ENCODE measurements at regions not wholly inside any gene's neighbourhood (a gene's known extent, or its start where the extent isn't known, plus 50 kb on each side); places are given as distances from the start of the nearest gene placed in this dataset.
A peak's percentile ranks its signal among the peaks of the same experiment; 100 is the strongest.

DNA sequence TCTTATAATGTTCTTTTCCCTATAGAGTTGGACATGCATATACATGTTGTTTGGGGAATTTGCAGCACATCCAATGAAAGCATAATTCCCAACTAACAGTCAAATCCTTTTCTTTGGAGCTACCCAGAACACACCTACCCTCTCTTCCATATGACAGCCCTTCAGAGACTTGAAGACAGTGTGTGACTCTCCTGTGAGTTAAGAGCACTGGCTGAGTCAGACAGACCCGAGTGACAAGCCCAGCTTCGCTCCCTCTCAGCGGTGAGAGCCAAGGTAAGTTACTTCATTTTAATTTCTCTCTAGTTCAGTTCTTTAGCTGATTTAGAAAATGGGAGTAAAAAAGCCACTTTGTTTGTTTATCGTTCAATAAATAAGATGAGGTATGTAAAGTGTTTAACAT lies 86.3 kb downstream of the RTL9 start:
- TF ChIP-seq, protein P1, sequence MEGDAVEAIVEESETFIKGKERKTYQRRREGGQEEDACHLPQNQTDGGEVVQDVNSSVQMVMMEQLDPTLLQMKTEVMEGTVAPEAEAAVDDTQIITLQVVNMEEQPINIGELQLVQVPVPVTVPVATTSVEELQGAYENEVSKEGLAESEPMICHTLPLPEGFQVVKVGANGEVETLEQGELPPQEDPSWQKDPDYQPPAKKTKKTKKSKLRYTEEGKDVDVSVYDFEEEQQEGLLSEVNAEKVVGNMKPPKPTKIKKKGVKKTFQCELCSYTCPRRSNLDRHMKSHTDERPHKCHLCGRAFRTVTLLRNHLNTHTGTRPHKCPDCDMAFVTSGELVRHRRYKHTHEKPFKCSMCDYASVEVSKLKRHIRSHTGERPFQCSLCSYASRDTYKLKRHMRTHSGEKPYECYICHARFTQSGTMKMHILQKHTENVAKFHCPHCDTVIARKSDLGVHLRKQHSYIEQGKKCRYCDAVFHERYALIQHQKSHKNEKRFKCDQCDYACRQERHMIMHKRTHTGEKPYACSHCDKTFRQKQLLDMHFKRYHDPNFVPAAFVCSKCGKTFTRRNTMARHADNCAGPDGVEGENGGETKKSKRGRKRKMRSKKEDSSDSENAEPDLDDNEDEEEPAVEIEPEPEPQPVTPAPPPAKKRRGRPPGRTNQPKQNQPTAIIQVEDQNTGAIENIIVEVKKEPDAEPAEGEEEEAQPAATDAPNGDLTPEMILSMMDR (conservative IDR thresholded peaks at IDR 0.05; ENCODE audit: low read depth, low read length) = no peak
- H3K4me3 ChIP-seq (ENCODE audit: low read length) = no peak overlapping the region
- DNase-seq (ENCODE audit: low read depth) = no peak

DNA sequence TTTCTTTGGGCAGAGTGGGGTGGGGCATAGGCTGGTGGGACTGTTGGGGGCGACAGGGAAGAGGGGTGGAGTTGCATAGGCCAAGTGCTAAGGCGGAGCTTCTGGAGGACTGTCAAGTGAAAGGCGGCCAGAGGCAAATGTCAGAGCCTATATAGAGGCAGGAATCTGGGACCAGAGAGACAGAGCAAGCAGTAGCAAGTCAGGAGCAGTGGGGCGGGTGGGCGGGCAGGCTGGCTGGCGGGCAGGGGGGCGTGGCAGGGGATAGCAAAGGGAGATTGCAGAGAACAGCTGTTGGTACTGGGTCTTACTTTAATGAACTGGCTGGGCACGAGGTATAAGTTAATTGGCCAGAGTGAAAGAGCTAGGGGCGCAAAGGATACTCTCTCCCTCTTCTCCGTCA lies 89.8 kb downstream of the RTL9 start:
- no peak overlapping the region for H3K4me3 ChIP-seq (ENCODE audit: low read length)
- no peak for DNase-seq (ENCODE audit: low read depth)
- TF ChIP-seq, protein P1 (conservative IDR thresholded peaks at IDR 0.05; ENCODE audit: low read depth, low read length) = no peak

DNA sequence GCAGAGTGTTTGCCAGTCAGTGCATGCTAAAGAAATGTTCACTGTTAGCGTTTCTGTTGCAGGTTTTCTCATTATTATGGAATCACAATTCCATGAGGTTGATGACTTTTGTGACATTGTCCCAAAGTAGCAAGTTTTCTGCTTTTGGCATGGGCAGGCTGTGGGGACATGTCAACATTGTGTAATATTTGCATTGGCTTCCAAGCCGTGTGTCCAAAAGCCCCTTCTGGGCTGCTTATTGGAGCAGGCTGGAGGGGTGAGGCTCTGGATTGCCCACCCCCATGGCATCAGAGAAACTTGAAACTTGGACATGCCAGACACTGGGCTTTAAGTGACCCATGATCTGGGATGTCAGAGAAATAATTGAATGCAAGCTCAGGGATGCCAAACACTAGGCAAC lies 90.7 kb downstream of the RTL9 start:
- no peak overlapping the region for H3K4me3 ChIP-seq (ENCODE audit: low read length)
- no peak for DNase-seq (ENCODE audit: low read depth)
- TF ChIP-seq, protein P1 (conservative IDR thresholded peaks at IDR 0.05; ENCODE audit: low read depth, low read length) = no peak

DNA sequence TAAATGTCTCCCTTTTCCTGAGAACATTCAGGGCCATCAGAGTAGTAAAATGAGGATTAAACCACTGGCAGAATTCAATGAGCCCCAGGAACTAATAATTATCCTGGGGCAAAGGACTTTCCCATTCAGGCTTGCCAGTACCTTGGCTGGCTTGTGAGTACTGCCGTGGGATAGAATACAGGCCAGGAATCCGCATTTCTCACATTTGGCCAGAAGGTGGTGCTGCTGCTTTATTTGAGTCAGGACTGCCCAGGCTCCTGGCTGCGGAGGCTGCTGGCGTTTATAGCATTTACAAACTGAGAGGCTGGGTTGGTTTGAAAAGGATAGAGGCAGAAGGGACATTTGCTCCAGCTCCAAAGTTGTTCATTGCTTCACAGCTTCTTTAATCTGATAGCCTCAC lies 91.4 kb downstream of the RTL9 start:
- DNase-seq (ENCODE audit: low read depth) = peak; percentile 20
- TF ChIP-seq, protein P1 (conservative IDR thresholded peaks at IDR 0.05; ENCODE audit: low read depth, low read length) = peak; percentile 82
- H3K4me3 ChIP-seq (ENCODE audit: low read length) = no peak overlapping the region

DNA sequence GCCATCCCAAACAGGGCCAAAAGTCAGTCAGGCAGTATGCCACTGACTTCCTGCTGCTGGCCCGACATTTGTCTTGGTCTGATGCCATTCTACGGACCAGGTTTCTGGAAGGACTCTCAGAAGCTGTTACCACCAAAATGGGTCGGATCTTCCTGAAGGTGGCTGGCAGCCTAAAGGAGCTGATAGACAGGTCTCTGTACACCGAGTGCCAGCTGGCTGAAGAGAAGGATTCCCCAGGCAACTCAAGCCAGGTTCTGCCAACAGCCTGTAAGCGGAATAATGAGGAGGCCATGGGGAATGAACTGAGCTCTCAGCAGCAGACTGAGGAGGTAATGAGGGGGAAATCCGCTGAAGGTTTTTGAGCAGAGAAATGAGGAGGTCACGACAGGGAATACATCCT lies 95.7 kb downstream of the RTL9 start:
- no peak overlapping the region for H3K4me3 ChIP-seq (ENCODE audit: low read length)
- no peak for DNase-seq (ENCODE audit: low read depth)
- TF ChIP-seq, protein P1 (conservative IDR thresholded peaks at IDR 0.05; ENCODE audit: low read depth, low read length) = no peak

DNA sequence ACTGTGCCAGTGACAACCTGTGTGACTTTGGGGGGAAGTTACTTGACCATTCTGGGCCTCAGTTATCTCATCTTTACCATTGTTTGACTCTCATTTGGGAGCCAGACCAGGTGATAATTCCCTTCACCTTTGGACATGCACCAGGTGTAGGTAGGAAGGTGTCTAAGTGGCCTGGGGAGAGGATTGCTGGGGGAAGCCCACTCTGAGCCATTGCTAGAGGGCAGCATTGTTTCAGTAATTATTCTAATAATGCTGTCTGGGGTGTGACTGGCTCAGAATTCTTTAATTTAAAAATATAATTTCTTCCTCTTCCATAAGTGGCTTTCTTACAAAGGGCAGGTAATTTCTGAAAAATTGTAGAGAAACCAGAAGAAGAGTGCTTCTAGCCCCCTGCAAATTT lies 104.3 kb downstream of the RTL9 start:
- TF ChIP-seq, protein P1 (conservative IDR thresholded peaks at IDR 0.05; ENCODE audit: low read depth, low read length) = peak; percentile 52
- DNase-seq (ENCODE audit: low read depth) = no peak
- no peak overlapping the region for H3K4me3 ChIP-seq (ENCODE audit: low read length)

DNA sequence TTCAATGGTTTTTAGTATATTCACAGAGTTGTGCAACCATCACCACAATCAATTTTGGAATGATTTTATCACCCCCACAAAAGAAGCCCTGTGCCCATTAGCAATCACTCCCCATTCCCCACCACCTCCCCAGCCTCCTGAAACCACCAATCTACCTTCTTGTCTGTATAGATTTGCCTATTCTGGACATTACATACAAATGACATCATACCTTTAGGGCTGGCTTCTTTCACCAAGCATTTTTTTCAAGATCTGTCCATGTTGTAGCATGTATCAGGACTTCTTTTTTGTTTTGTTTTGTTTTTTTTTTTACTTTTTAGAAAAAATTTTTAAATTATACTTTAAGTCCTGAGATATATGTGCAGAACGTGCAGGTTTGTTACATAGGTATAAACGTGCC lies 108.1 kb downstream of the RTL9 start:
- H3K4me3 ChIP-seq (ENCODE audit: low read length) = no peak overlapping the region
- TF ChIP-seq, protein P1 (conservative IDR thresholded peaks at IDR 0.05; ENCODE audit: low read depth, low read length) = no peak
- no peak for DNase-seq (ENCODE audit: low read depth)
